RWPE1 (cell line): ENCODE measurements at regions not wholly inside any gene's neighbourhood (a gene's known extent, or its start where the extent isn't known, plus 50 kb on each side); places are given as distances from the start of the nearest gene placed in this dataset.

ENCODE experiments used
- CTCF ChIA-PET: fragments of 350-600 bp; sonication (Branson Sonifier 250); formaldehyde crosslinking; extraction: SDS; loops from one replicate; lab custom pipeline; 2021; lab: Yijun Ruan, JAX
- POLR2A ChIA-PET: fragments of 400-600 bp; formaldehyde crosslinking; extraction: SDS; loops from one replicate; lab custom pipeline; 2020; ENCODE audit warnings: antibody characterized with exemption; ENCODE audit not compliant: low non-redundant PET; lab: Yijun Ruan, JAX
- DNase-seq: peaks from one replicate; pipeline ENCODE4 v3.0.0; 2012; ENCODE audit warnings: low spot score
- H3K27ac ChIP-seq: fragments of 450-650 bp; 2 replicates; pipeline ENCODE4 v1.5.1; 2017
- TF ChIP-seq, protein P1 (sequence below): fragments of 450-650 bp; conservative IDR thresholded peaks from 2 replicates; pipeline ENCODE4 v1.5.1; 2017; ENCODE audit warnings: low read depth, mild to moderate bottlenecking

DNA sequence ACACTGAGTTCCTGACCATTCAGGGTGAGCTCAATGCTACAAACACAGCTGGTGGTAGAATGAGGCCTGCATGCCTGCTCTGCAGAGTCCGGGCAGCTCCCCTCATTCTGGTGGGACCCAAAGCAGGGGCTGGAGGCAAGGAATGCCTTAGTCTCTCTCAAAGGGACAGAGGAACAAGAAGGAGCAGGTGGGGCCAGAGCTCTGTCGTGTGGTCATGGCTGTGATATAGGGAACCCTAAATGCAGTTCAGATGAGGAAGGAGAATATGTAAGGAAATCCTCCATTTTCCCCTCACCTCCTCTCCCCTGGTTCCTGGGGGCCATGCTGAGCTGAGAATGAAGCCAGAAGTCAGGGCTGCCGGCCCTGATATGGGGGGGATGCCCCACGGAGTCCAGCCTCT is 334.3 kb downstream of the CYP26B1 start:
- H3K27ac ChIP-seq: no peak overlapping the region
- ChIA-PET POLR2A (no interaction called here), CTCF (no interaction called here)
- no peak for DNase-seq
- TF ChIP-seq, protein P1, sequence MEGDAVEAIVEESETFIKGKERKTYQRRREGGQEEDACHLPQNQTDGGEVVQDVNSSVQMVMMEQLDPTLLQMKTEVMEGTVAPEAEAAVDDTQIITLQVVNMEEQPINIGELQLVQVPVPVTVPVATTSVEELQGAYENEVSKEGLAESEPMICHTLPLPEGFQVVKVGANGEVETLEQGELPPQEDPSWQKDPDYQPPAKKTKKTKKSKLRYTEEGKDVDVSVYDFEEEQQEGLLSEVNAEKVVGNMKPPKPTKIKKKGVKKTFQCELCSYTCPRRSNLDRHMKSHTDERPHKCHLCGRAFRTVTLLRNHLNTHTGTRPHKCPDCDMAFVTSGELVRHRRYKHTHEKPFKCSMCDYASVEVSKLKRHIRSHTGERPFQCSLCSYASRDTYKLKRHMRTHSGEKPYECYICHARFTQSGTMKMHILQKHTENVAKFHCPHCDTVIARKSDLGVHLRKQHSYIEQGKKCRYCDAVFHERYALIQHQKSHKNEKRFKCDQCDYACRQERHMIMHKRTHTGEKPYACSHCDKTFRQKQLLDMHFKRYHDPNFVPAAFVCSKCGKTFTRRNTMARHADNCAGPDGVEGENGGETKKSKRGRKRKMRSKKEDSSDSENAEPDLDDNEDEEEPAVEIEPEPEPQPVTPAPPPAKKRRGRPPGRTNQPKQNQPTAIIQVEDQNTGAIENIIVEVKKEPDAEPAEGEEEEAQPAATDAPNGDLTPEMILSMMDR: no peak

DNA sequence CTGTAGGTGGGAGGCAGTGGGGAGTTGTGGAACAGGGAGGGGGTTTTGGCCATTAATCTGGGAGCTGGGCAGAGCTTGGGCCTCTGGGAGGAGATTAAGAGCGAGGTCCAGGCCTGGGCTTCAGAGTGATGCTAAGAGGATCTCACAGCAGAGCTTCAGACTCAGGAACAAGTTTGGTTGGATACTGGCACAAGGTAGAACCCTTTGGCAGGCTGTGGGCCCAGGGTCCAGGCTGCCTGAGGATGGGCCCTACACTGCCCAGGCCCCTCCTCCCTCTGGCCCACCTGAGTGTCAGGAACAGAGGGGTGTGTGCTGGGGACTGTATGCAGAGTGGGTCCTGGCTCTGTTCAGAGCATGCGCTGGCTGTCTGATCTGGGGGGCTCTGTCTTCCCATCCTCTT is 334.9 kb downstream of the CYP26B1 start:
- TF ChIP-seq, protein P1: no peak
- no peak overlapping the region for H3K27ac ChIP-seq
- POLR2A ChIA-PET: no interaction called here
- DNase-seq: no peak
- CTCF ChIA-PET: no interaction called here

DNA sequence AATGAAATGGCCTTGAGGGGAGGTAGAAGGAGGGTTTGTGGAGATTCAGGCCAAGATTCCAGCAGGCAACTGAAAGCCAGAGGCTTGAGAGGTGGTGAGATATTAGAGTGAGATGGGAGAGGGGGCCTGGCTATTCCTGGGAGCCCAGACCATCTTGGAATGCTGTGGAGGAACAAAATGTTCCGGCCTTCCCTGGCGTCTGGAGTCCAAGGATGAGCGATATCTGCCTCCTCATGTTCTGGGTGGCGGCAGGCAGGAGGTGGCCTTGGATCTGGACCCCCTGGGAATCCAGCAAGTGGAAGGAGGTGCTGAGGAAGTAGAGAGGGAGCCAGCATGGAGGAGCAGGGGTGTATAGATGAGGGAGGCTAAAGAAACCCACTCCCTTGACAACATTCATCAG is 335.9 kb downstream of the CYP26B1 start:
- CTCF ChIA-PET: interaction anchor here (0.7 kb wide), 1 partner anchor 14 kb away, joined by 4 read pairs; no protein-coding TSS in a partner anchor

DNA sequence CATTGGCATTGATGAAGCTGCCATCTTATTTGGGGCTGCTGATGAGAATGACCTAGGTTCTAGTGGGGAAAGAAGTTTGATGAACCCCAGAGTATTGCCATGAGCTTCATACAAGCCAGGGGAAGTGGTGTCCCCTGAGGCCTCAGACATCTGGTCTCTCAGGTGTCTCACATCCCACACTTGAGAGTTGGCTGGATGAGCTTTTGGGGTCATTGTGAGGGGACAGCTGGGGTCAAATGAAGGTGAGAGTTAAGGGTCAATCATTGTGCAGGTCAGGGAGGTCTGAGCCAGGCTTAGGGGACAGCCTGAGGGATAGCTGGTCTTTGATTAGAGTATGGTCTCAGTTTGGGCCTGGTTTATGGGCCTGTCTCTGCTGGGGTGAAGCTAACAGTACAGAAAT is 336.5 kb downstream of the CYP26B1 start:
- no peak for DNase-seq
- POLR2A ChIA-PET: no interaction called here
- TF ChIP-seq, protein P1: no peak
- CTCF ChIA-PET: interaction anchor here (0.7 kb wide), 1 partner anchor 13 kb away, joined by 4 read pairs; no protein-coding TSS in a partner anchor
- no peak overlapping the region for H3K27ac ChIP-seq

More for the DNA sequence above, 335.9 kb downstream of the CYP26B1 start:
- DNase-seq: no peak
- TF ChIP-seq, protein P1: no peak
- H3K27ac ChIP-seq: no peak overlapping the region
- POLR2A ChIA-PET: no interaction called here

DNA sequence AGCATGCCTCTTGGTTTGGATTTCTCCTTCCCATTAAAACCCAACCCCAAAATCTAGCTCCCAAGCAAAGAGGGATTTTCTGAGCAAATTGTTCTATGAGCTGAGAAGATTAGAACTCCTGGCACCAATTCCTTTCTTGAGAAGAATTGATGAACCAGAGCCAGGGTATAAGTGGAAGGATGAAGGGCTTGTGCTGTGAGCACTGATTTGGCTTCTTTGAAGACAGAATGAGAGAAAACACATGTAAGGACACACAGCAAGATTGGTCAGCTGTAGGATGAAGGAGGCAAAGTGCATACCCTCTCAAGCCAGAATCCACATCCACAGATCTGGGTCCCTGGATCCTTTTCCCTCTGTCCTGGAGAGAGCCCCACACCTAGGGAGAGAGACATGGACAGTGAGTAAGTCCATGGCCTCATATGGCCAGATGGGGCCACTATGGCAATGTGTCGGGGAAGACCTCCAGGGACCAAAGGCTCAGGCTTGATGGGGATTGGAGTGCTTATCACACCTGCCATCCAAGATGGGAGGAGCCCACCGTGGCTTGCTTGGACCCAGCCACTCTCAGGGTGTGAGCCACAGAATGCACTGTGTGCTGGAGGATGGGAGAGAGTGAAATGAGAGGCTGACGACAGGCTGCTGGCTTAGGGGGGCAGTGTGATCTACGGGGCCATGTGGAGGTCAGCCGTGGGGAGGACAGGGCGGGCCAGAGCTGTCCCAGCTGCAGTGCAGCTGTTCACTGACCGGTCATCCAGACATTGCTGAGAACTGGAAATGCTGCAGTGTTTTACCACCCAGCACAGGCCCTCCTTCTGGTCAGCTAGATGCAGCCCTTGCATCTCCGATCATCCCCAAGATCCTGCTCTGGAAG is 339.8 kb downstream of the CYP26B1 start:
- POLR2A ChIA-PET: no interaction called here
- CTCF ChIA-PET: no interaction called here
- DNase-seq: no peak
- no peak overlapping the region for H3K27ac ChIP-seq
- TF ChIP-seq, protein P1: no peak

DNA sequence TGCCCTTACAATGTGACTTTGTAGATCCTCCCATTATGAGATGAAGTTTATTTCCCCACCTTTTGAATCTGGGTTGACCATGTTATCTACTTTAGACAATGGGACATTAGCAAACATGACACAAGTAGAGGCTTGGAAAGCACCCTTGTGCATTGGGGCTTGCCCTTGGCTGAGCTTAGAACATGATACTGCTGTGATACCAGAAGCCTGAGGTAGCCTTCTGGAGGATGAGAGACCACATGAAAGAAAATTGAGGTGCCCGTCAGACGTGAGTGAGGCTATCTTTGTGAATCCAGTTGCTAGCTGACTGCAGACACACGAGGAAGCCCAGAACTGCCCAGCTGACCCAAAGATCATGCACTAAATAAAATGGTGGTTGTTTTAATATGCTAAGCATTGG is 341.2 kb downstream of the CYP26B1 start:
- H3K27ac ChIP-seq: no peak overlapping the region
- ChIA-PET CTCF (interaction anchor here (0.7 kb wide), 1 partner anchor 407 kb away, joined by 4 read pairs; no protein-coding TSS in a partner anchor), POLR2A (no interaction called here)
- TF ChIP-seq, protein P1: no peak
- DNase-seq: no peak
